T-helper 1 cell treated with Interleukin-12 subunit alpha and Interleukin-12 subunit beta and Interleukin-4 antibody, amounts not matched to agents 30 ng/mL and 1 ng/mL, for 36 hours (primary cell): ENCODE measurements at regions not wholly inside any gene's neighbourhood (a gene's known extent, or its start where the extent isn't known, plus 50 kb on each side); places are given as distances from the start of the nearest gene placed in this dataset.

ENCODE experiments used
- intact Hi-C: fragments of 100-400 bp; cut with micrococcal nuclease; formaldehyde crosslinking; loops from one replicate; pipeline ENCODE4 v1.15.1; 2024

GRCh38 chr3:99236576-99236975 lies 335.1 kb upstream of the DCBLD2 start:
- intact Hi-C loops, result no loop called here

DNA sequence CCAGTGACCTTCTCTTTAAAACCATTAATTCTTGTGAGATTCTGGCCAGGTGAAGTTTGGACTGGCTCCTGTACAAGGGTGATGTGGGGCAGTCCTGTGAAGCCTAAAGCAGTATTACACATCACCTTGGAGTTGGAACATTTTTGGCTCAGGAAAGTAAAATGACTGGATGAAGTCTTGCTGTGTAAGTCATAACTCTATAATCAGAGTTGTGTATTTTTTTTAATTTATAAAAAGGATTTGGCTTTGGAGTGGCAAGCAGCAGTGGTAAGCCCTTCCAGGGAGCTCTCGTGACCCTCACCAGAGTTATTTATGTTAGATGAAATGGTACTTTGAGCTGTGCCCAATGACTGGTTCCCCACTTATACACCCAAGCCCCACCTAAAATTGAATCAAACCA lies 331.2 kb upstream of the DCBLD2 start:
- intact Hi-C loops, result no loop called here

DNA sequence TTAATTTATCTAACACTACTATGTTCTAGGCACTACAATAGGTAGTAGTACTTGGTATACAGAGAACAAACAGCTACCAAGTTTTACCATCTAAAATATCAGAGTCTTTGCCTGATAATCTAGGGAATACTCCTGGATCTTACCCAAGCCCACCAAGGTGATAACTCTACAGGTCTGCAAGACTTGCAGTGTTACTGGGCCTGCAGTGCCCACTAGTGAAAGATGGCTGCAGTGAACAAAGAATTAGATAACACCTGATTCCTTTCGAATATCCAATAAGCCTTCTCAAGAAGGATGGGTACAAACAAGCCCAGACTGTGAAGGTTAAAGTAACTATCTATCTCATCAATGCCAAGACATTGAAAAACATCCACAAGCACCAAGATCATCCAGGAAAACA lies 317.0 kb upstream of the DCBLD2 start:
- intact Hi-C loops, result no loop called here

GRCh38 chr3:99212969-99213368 lies 311.5 kb upstream of the DCBLD2 start:
- intact Hi-C loops, result no loop called here

GRCh38 chr3:99211309-99211708 lies 309.8 kb upstream of the DCBLD2 start:
- intact Hi-C loops, result no loop called here

- intact Hi-C loops, result no loop called here
Observed at GRCh38 chr3:99199021-99199420, 297.5 kb upstream of the DCBLD2 start.

GRCh38 chr3:99191186-99191585 lies 289.7 kb upstream of the DCBLD2 start:
- intact Hi-C loops, result no loop called here

GRCh38 chr3:99188936-99189335 lies 287.4 kb upstream of the DCBLD2 start:
- intact Hi-C loops, result no loop called here

- intact Hi-C loops, result no loop called here
Observed at GRCh38 chr3:99186016-99186415, 284.5 kb upstream of the DCBLD2 start.

GRCh38 chr3:99176169-99176964 lies 274.9 kb upstream of the DCBLD2 start:
- intact Hi-C loops, result no loop called here

GRCh38 chr3:99175276-99175812 lies 273.8 kb upstream of the DCBLD2 start:
- intact Hi-C loops, result no loop called here

- intact Hi-C loops, result loop anchor here (1.0 to 2.0 kb wide), 4 partner anchors 150 to 1134 kb away; no protein-coding TSS in a partner anchor
Observed at GRCh38 chr3:99172736-99173657, 271.5 kb upstream of the DCBLD2 start.

GRCh38 chr3:99171800-99172199 lies 270.3 kb upstream of the DCBLD2 start:
- intact Hi-C loops, result loop anchor here (2.0 kb wide), 1 partner anchor 569 kb away; no protein-coding TSS in a partner anchor

GRCh38 chr3:99170867-99171517 lies 269.5 kb upstream of the DCBLD2 start:
- intact Hi-C loops, result no loop called here

DNA sequence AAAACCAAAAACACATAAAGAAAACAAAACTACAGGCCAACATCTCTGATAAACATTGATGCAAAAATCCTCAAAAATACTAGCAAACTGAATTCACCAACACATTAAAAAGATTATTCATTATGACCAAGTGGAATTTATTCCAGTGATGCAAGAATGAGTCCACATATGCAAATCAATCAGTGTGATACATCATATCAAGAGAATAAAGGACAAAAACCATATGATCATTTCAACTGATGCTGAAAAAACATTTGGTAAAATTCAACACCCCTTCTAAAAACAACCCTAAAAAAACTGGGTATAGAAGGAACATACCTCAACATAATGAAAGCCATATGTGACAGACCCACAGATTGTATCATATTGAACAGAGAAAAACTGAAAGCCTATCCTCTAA lies 265.6 kb upstream of the DCBLD2 start:
- intact Hi-C loops, result no loop called here

DNA sequence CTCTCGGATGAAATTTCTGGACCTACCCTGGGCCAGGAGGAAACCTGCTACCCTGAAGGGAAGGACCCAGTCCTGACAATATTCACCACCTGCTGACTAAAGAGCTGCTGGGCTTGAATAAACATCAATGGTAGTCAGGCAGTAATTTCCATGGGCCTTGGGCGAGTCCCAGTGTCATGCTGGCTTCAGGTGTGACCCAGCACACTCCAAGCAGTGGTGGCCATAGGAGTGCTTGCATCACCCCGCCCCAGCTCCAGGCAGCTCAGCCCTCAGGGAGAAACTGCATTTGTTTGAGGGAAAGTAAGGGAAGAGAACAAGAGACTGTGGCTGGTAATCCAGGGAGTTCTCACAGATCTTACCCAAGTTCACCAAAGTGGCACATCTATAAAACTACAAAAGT lies 261.8 kb upstream of the DCBLD2 start:
- intact Hi-C loops, result no loop called here

- intact Hi-C loops, result no loop called here
Observed at GRCh38 chr3:99159220-99159762, 257.8 kb upstream of the DCBLD2 start.

GRCh38 chr3:99145031-99145430 lies 243.5 kb upstream of the DCBLD2 start:
- intact Hi-C loops, result no loop called here

DNA sequence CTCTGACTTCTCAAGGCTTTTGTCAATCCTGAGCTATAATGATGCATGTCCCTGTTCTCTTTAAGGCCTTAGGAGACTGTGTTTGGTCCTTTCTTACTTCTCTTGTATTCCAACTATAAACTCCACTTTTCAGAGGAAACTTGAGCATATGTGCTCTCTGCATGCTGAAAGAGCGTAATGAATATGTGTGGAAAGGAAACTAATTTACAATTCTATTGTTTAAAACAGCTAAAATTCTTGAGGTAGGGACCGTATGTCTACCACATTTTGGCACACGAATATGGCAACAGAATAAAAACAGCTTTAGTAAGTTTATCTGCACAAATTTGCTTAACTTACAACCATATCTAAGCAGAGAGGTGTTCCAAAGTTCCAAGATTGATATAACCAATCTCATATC lies 242.0 kb upstream of the DCBLD2 start:
- intact Hi-C loops, result no loop called here

DNA sequence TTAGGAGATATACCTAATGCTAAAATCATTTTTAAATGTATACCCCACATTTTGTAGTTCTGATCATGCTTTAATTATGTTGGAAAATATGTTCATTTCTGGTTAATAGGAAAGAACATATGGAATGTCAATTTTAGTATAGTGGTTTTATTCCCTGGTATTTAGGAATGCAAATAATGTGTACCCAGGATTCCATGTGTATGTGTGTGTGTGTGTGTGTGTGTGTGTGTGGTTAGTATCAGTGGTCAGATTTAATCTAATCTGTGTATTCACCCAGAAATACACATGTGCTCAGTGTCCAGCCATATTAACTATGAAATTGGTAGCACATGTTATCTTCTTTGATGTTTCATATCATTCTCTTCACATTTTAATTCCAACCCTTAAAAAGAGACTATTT lies 233.5 kb upstream of the DCBLD2 start:
- intact Hi-C loops, result no loop called here

DNA sequence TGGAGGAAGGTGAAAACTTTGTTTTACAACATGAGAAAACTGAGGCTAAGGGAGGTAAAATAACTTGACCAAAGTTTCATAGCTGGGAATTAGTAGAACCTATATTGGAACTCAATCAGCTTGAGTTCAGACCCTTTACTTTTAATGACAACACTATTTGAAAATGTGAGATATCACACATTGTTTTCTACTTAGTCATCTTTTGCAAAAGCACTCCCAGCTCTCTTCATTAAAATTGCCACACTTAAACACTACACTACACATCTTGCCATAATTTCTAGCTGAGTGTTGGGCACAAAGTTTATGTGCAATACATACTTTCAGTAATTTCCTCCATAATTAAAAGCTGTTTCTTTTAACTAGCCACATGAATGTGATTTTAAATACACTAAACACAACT lies 230.4 kb upstream of the DCBLD2 start:
- intact Hi-C loops, result no loop called here
